Transverse colon (tissue), 4 donors: ENCODE measurements at regions not wholly inside any gene's neighbourhood (a gene's known extent, or its start where the extent isn't known, plus 50 kb on each side); places are given as distances from the start of the nearest gene placed in this dataset.
"Not testable (repeated sequence)": the region's sequence is repeated elsewhere in the genome, so short reads cannot be mapped to it uniquely, and the experiment has no call there.

Source experiments
- DNase-seq: peaks from one replicate; pipeline ENCODE4 v3.0.0-alpha.2; 2019
- H3K27ac ChIP-seq, 4 donors: fragments of 200-600 bp; sonication (generic); 2 replicates each; pipeline ENCODE4 v1.5.1; 2016 to 2018; ENCODE audit warnings: inconsistent platforms in 4 of 4
- H3K27me3 ChIP-seq: fragments of 200-600 bp; sonication (generic); 2 replicates; pipeline ENCODE4 v1.5.1; 2017; ENCODE audit warnings: inconsistent platforms
- H3K36me3 ChIP-seq, 4 donors: fragments of 200-600 bp; sonication (generic); 2 replicates each; pipeline ENCODE4 v1.5.1; 2017 to 2019; ENCODE audit warnings: inconsistent platforms in 4 of 4
- H3K4me1 ChIP-seq, 4 donors: fragments of 200-600 bp; sonication (generic); 2 replicates each; pipeline ENCODE4 v1.5.1; 2017 to 2020; ENCODE audit warnings: inconsistent platforms in 4 of 4
- H3K4me3 ChIP-seq, 4 donors: fragments of 200-600 bp; sonication (generic); 1 replicate in 1 of 4; 2 replicates in 3 of 4; pipeline versions ENCODE4 v1.5.1 to v1.6.1; 2017 to 2019; ENCODE audit warnings: inconsistent platforms in 4 of 4
- H3K9me3 ChIP-seq, 2 donors: fragments of 200-600 bp; sonication (generic); 2 replicates each; pipeline ENCODE4 v1.5.1; 2017 to 2019; ENCODE audit warnings: inconsistent platforms in 2 of 2
- CTCF ChIP-seq, 5 experiments: fragments of 200-600 bp in 3 of 5; fragments of 450-650 bp in 2 of 5; sonication (generic) in 3 of 5; IDR thresholded peaks; 1 replicate in 2 of 5; 2 replicates in 3 of 5; pipeline ENCODE4 v1.5.1; 2016 to 2017; ENCODE audit warnings: antibody characterized with exemption in 5 of 5, inconsistent platforms in 3 of 5, mild to moderate bottlenecking in 2 of 5, moderate library complexity in 1 of 5
- EP300 ChIP-seq: sonication (generic); formaldehyde crosslinking; IDR thresholded peaks from one replicate; pipeline ENCODE4 v1.6.1; 2017; ENCODE audit warnings: antibody characterized with exemption, low read depth
- POLR2A ChIP-seq: fragments of 450-650 bp; IDR thresholded peaks from one replicate; pipeline ENCODE4 v1.6.1; 2016; ENCODE audit warnings: antibody characterized with exemption, mild to moderate bottlenecking, moderate library complexity
- POLR2AphosphoS5 ChIP-seq, 3 donors: sonication (generic); formaldehyde crosslinking; IDR thresholded peaks; one replicate each; pipeline ENCODE4 v1.6.1; 2016; ENCODE audit warnings: antibody characterized with exemption in 3 of 3
- WGBS, 2 donors: methylation state at CpG; one replicate each; pipeline ENCODE4 v1.1.5; 2018; ENCODE audit warnings: low coverage in 1 of 2; 5-methylcytosine and 5-hydroxymethylcytosine counted together
- in situ Hi-C, 4 donors: fragments of 200-750 bp; cut with MboI; loops; one replicate each; pipeline versions ENCODE4 v1.15.0 to v1.15.1; 2017; ENCODE audit warnings: low sequenced_read_pairs in 3 of 4, low pct_ligation_motif_present in 1 of 4, low pct_unique_long_range_greater_than_20kb in 1 of 4
- intact Hi-C: fragments of 100-400 bp; cut with DNase I; formaldehyde crosslinking; loops from one replicate; pipeline ENCODE4 v1.15.1; 2023; ENCODE audit warnings: low total_unique reads

- no peak for DNase-seq
- intact Hi-C loops: no loop called here
- Histone ChIP-seq H3K4me3 (no peak overlapping the region), H3K36me3 (no peaks in the 10 kb centered on the region), H3K27ac (no peak overlapping the region), H3K4me1 (no peaks in the 10 kb centered on the region), H3K9me3 (peaks cover 4 to 6% of the 10 kb centered on the region in 2 donors), H3K27me3 (no peaks in the 10 kb centered on the region)
- in situ Hi-C loops: no loop called here
- no peak for TF ChIP-seq POLR2A
- no peak for TF ChIP-seq EP300
- no peak for TF ChIP-seq POLR2AphosphoS5 (IDR thresholded peaks at IDR 0.05)
- no peak for TF ChIP-seq CTCF (IDR thresholded peaks at IDR 0.05)
- WGBS, 2 donors: 98% methylated on average over 7 of the region's 7 CpGs; no CpG with 5 or more reads in 1 of the 2 donors
Measured at GRCh38 chr20:53819973-53820451, 226.4 kb upstream of the ZNF217 start.

GRCh38 chr20:53818457-53819177 is 225.0 kb upstream of the ZNF217 start:
- intact Hi-C loops (no loop called here), in situ Hi-C loops (no loop called here)
- Histone ChIP-seq H3K4me1 (no peaks in the 10 kb centered on the region), H3K27ac (no peak overlapping the region), H3K27me3 (no peaks in the 10 kb centered on the region), H3K4me3 (no peak overlapping the region), H3K9me3 (peaks cover 4 to 6% of the 10 kb centered on the region in 2 donors), H3K36me3 (no peaks in the 10 kb centered on the region)
- TF ChIP-seq POLR2A: no peak
- TF ChIP-seq POLR2AphosphoS5 (IDR thresholded peaks at IDR 0.05): no peak
- TF ChIP-seq EP300: no peak
- TF ChIP-seq CTCF (IDR thresholded peaks at IDR 0.05): no peak
- no peak for DNase-seq

GRCh38 chr20:53817513-53817912 is 223.9 kb upstream of the ZNF217 start:
- WGBS, 2 donors: 94 to 100% methylated on average over 1 to 7 of the region's 7 CpGs
- H3K4me3 ChIP-seq, H3K27me3 ChIP-seq, in situ Hi-C loops, intact Hi-C loops, DNase-seq, H3K4me1 ChIP-seq, H3K9me3 ChIP-seq, H3K36me3 ChIP-seq, H3K27ac ChIP-seq: not testable (repeated sequence)

- intact Hi-C loops: no loop called here
Measured at GRCh38 chr20:53816872-53817398, 223.3 kb upstream of the ZNF217 start.

More at GRCh38 chr20:53816872-53817398, 223.3 kb upstream of the ZNF217 start:
- Histone ChIP-seq H3K9me3 (peaks cover 4 to 6% of the 10 kb centered on the region in 2 donors), H3K36me3 (no peaks in the 10 kb centered on the region), H3K27me3 (no peaks in the 10 kb centered on the region), H3K4me3 (no peak overlapping the region), H3K4me1 (no peaks in the 10 kb centered on the region), H3K27ac (no peak overlapping the region)
- in situ Hi-C loops: no loop called here
- no peak for DNase-seq
- 87 to 93% methylated on average over 4 of the region's 4 CpGs for WGBS, 2 donors
- TF ChIP-seq POLR2AphosphoS5 (IDR thresholded peaks at IDR 0.05): no peak
- TF ChIP-seq EP300: no peak
- no peak for TF ChIP-seq POLR2A
- TF ChIP-seq CTCF (IDR thresholded peaks at IDR 0.05): no peak
